HG02970 (cell line): ENCODE measurements at regions not wholly inside any gene's neighbourhood (a gene's known extent, or its start where the extent isn't known, plus 50 kb on each side); places are given as distances from the start of the nearest gene placed in this dataset.
"Not testable (repeated sequence)": the region's sequence is repeated elsewhere in the genome, so short reads cannot be mapped to it uniquely, and the experiment has no call there.

ENCODE experiments used
- ATAC-seq: cut with Tn5 transposase; IDR thresholded peaks from one replicate; pipeline ENCODE4 v1.9.1; 2021; ENCODE audit warnings: mild to moderate bottlenecking, moderate library complexity, moderate number of reproducible peaks; ENCODE audit not compliant: unreplicated experiment, low FRiP score

DNA sequence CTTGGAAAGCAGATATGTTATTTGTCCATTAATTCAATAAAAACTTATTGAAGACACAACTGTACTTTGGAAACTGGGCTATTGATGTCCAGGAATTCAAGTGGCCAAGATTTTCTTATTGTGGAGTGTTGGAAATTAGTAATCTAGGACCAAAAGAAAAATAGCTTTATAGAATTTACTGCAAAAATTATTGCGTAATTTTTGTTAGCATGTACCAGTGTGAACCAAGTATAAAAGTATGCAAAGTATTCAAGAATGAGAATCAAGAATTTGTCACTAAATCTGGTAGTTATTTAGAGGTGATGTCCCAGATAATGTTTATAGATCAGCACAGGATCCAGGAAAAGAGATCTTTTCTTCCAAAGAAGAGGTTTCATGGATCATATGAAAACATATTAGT lies 468.9 kb upstream of the CTSO start:
- ATAC-seq, result no peak

DNA sequence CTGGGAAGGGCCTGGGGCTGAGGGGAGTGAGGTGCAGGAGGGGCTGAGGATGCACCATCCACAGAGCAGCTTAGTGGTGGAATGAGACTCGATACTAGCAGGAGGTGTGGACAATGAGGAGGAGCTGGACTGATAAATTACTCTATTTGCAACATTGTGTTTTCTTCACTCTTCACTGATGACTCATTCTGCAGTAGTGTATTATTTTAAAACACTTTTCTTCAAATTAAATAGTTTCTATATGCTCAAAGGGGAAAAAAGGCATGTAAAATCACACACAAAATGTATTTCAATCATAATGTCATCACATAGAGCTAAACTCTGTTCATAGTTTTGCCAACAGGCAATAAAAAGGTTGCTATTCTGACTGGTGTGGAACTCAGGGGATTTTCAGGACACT lies 467.0 kb upstream of the CTSO start:
- no peak for ATAC-seq

DNA sequence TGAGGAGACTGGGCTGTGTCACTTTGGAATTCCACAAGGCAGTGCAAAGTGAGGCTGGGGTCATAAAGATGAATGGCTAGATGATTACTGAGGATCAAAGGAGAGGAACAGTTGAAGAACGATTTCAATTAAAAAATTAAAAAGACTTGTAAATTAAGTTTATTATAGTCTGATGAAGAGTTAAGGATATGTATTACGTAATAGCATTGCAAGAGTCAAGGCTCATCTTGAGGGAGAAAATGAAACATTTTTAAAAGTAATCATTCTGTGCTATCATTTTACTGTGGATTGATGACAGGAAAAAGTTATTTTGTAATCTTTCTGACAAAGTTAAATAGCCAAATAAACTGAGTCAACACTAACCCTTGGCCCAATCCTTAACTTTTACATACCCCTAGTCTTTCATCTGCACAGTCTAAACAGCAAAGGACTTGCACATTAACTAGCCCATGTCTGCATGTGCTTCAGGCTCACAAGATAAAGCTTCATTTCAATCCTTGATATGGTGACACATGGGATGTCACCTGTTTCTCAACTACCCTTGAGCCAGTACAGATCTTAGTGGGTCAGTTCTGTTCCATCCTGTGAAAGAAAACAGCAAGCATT lies 465.5 kb upstream of the CTSO start:
- ATAC-seq, result no peak

DNA sequence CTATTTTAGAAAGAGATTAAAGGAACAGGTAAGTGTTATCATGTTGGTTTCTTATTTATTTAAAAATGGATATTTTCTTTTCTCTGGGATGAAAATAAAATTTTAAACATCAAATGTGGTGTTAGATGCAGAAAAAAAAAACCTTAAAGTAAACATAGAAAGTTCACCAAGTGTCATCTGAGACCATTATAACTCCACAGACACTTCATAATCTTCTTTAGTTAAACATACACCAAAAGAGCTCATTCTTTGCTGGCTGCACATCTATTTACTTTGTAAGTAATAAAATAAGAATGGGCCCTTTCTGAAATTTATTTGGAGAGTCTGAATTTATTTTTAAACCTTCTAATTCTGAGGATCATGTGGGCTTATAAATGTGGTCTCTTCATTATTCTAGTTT lies 460.7 kb upstream of the CTSO start:
- ATAC-seq, result no peak

DNA sequence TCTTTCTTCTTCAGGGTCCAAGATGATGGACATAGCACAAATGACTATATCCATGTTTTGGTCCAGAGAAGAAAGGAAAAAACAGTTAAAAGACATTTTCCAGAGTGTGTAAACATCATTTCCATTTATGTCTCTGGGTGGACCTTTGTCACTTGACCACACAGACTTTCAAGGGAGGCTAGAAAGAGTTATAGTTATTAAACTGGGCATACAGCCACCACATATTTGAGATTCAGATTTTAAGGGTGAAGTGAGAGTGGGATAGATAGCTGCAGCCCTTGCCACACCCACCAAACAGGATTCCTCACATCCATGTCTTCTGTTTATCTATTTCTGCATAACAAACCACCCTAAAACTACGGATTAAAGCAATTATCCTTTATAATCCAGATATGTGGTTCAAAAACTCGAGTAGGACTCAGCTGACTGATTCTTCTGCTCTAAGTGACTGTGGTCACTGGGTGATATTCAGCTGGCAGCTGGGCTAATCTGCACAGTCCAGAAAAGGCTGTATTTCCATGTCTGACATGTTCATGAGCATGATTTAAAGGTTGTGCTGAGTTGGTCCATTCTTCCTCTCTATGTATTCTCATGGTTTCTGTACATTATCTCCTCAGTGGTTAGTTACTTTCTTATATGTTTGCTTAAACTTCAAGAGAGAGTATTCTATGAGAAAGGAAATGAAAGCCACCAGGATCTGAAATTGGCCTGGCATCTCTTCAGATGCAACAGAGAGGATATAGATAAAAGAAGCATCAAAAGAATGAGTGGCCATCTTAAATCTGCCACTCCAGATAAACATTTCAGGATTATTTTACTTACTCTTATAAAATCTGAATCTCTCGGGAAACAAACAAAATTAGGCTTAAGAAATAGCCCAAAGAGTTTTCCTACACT lies 459.8 kb upstream of the CTSO start:
- no peak for ATAC-seq

DNA sequence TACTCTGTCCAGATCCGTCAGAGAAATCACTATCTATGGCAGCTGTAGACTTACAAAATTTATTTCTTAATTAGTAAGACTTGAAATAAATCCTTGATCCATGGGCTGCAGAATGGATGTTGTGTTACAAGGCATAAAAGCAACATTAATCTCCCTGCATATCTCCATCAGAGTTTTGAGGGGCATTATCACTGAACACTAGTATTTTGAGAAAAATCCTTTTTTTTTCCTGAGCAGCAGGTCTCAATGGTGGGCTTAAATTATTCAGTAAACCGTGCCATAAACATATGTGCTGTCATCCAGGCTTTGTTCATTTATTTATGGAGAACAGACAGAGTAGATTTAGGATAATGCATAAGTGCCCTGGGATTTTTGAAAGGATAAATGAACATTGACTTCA lies 457.9 kb upstream of the CTSO start:
- ATAC-seq, result no peak

DNA sequence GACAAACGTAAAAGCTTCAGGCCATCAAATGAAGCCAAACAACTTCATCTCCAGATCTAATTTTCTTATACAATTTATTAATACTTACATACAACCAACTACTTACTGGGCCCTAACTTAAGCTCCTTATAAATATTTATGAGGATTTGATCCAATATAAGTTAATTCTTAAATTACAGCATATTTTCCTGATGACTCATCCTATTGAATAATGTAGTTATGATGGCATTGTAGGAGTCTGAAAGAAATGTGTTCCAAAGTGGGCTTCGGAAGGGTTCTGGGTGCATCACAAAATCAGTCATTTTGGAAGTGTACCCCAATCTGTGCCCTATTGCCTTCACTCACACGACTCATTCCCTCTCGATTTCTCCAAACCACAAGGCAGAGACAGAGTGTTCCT lies 455.1 kb upstream of the CTSO start:
- ATAC-seq, result no peak

DNA sequence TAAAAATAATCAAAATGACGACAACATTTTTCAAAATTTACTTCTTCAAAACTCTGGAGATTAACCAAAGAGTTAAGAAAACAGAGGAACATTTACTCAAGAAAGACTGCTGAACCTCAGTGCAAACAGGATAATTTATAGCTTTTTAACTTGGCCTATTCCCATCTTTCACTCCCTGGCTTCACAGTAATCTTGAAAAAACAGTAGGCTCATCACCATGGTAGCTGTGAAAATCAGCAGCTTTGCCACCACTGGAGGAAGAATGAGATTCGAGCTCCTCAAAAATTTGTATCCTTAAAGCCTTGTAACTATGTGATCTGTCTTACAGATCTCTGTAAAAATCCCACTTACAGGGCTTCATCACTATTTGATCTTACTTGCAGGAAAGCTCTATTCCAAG lies 447.7 kb upstream of the CTSO start:
- no peak for ATAC-seq

DNA sequence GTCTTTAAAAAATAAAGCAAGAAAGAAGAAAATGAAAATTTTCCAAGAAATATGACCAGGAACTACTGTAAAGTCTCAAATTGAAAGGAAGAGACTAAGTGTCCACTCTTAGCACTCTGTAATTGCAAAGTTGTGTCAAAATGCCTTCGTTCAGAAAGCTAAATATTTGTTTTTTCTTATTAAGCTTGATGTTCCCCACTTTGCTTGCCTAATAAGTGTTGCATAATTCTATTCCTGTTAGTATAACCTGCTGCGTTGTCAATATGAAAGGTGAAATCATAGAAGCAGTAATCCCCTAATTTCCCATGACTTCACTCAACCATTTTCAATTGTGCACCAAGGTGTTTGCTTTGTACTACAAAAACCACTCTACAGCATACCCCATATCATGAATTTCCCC lies 442.9 kb upstream of the CTSO start:
- ATAC-seq, result no peak

DNA sequence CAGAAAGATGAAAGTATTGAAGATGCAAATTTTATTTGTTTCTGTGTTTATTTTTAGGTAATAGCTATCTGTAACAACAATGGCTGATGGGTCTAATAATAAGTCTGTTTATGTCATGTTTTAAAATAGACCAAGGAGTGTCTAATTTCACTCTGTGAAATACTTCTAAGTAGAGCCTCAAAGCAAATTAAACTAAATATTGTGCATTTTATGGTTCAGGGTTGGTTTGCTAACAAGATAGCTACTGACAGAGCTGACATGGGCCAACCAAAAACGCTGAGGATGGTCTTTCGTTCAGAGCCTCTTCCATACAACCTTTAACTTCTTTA lies 437.6 kb upstream of the CTSO start:
- ATAC-seq, result no peak

DNA sequence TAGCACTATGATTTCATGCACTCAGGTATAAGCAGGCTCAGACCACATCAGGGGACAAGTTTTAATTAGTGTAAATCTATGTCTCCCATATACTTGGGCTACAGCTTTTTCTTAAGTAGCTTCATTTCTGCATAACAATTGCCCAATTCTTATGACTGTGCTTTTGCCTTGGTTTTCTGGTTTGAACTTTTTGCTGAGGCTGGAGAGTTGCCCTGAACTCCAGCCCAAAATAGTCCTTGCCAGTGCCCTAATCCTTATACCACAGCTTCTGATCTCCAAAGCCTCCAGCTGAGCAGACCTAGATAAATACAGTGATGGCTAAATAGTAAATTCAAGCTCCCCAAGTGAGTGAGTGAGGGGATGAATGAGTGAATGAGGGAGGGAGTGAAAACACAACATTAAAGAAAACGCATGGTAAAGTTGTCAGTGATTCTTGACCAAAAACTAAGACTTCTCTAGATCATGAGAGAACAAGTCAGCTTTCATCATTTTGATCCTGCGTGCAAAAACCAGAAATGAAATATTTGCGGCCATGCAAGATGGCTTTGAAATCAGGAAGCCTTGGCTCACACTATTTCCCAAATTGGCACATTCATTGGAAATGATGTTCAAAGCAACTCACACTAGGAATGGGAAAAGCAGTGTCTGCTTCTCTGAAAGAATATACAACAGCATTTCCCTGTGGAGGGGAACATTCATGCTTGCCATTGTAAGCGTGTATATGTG lies 437.1 kb upstream of the CTSO start:
- ATAC-seq, result no peak

DNA sequence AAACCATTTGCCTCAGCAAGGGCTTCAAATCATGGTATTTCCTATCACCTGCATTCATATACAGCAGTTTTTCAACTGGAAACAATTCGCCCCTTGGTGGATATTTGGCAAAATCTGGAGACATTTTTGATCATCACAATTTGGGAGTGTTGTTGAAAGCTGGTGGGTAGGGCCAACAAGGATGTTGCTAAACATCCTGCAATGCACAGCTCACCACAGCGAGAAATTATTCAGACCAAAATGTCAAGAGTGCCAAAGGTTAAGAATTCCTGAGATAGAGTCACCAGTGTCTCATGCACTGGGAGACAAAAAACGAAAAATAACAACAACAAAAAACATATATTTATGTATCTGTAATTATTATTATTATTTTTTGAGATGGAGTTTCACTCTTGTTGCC lies 435.2 kb upstream of the CTSO start:
- no peak for ATAC-seq

DNA sequence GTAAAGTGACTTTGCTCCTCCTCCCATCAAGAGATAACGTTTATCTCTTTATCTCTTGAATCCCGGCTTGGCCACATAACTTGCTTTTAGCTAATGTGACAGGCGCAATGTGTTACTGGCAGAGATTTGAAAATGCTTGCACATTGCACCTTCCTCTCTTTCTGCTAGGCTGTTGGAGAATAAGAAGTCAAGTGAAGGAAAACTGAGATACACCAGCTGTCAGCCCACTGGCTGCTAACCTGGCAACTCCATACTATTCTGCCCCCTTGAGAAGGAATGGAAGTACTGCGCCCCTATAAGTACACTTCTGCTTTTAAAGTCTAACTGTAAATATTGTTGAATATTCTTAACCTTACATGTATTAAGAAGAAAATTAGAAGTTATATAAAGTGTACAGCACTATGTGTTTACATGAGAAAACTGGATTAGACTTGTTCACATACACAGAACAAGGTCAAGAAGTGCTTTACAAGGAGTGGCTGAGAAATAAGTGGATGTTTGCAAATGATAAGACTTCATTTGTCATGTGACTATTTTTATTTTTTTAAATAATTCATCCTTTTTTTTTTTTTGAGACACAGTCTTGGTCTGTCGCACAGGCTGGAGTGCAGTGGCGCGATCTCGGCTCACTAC lies 424.5 kb upstream of the CTSO start:
- ATAC-seq, result no peak

DNA sequence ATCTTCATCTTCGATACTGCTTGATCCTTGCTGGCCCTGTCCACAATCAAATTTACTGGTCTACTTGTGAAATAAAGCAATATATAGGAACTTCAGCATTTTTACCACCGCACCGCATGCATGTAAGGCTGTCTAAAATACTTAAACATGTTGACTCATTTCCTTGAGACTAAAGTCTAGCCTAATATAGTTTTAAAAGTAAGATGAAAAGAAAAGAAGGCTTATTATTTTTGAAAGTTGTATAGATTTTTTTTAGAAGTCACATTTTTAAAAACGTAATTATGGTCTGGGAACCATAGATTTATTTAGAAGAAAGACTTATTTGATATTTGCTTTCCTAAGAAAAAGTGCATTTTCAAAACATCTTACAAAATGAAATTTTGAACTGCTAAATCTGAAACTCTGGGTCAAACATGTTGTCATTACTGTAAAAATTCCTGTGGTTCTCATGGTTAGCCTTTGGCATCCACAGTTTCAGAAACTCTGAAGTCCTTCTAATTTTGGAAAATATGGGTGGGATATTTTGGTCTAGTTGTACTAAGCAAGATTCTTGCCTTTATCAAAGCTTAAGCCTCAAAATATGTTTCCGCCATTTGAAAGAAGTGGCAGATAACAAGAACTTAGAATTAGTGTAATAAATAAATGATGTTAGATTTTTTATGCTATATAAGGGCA lies 423.5 kb upstream of the CTSO start:
- no peak for ATAC-seq

DNA sequence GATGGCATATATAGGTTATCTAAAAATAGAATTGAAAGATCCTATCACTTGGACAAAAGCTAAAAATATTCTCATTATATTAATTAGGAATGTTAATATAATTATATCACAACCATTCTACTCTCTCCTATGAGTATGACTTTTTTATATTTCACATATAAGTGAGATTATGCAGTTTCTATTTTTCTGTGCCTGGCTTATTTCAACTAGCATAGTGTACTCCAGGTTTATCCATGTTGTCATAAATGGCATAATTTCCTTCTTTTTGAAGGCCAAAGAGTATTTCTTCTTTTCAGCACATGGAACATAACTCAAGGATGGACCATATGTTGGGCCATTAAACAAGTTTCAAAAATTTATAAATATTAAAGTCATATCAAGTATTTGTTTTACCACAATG lies 421.2 kb upstream of the CTSO start:
- no peak for ATAC-seq

DNA sequence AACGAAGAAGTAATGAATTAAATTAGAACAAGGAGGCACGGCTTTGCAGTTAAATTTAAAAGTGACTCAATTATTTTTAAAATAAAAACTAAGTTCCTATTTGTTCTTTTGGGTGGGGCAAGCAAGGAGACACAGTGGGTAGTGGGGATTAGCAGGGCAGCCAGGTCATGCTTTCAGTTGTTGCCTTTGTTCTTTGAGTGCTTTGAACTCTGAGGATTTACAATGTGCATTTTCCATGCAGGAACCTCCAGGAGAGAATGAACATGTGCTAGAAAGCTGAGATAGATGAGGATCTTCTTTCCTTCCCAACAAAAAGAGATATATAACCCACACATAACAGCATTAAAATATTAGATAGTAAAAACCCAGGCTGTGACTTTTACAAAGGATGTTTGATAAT lies 420.4 kb upstream of the CTSO start:
- ATAC-seq, result no peak

DNA sequence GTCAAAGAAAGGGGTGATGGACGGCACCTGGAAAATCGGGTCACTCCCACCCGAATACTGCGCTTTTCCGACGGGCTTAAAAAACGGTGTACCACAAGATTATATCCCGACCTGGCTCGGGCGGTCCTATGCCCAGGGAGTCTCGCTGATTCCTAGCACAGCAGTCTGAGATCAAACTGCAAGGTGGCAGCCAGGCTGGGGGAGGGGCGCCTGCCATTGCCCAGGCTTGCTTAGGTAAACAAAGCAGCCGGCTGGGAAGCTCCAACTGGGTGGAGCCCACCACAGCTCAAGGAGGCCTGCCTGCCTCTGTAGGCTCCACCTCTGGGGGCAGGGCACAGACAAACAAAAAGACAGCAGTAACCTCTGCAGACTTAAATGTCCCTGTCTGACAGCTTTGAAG lies 413.8 kb upstream of the CTSO start:
- ATAC-seq, result not testable (repeated sequence)

DNA sequence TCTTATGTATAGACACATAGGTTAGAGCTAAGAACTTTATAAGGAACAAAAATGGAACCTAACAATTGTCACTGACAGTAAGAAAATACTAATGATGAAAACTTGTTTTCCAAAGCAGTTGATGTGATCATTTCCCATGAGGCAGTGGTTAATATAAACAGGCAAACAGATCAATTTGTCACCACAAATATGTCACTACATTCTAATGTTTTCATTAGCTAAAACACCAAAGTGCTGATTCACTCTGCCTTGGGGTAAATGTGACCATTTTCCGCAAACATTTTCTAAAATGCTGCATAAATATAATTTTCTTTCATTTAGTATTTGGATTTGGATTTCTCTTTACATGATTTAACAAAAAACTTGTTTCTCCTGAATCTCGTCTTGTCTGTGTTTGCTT lies 408.9 kb upstream of the CTSO start:
- no peak for ATAC-seq

DNA sequence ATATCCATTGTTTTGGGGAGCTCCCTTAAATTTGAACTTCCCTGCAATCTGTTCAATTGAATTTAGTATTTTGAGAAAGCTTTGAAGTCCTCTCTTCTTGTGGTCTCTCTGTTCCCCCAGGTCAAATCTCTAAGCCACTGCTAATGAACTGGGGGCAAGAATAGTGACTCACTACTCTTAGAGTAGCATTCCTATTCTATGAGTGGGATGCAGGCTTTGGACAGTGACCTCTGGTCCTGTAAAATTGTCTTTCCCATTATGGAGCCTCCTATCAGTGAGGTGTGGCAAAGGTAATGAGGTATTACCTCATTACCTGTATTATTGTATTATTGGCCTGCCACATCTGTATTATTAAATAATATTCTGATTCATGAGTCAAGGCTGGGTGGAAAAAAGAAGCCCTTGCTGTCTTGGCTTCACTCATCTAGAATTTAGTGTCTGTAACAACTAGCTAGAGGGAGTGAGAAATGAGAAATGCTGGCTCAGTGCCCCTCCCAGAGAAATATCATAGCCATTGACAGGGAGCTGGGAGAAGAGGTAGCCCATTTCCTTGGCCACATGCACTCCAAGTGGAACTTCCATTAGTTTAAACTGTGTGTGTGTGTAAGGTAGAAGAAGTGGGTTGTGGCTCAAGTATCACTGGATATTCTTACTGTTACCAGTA lies 393.9 kb upstream of the CTSO start:
- no peak for ATAC-seq

DNA sequence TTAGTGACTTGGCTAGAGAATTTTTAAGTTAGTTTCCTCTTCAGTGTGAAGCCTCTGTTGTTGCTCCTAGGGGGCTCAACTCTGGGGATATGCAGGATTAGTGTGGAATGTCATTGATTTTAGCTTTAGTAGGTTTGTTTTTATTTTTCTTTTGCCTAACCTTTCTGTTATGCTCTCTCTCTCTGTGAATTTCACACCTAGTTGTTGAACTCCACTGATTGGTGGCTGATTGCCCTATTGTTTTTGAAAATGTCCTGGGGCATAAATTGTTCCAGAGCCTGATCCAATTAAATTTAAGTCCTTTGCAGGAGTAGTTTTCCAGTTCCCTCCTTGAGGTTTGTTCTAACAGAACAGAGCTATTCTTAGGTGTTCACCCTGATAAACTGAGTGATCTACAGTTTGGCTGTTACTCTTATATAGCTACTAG lies 393.3 kb upstream of the CTSO start:
- ATAC-seq, result no peak
